Heart right ventricle (tissue), 16 donors: ENCODE measurements at regions not wholly inside any gene's neighbourhood (a gene's known extent, or its start where the extent isn't known, plus 50 kb on each side); places are given as distances from the start of the nearest gene placed in this dataset.

Source experiments
- ATAC-seq, 8 donors: fragments of 200-7000 bp; cut with Tn5 transposase; one replicate each; pipeline ENCODE4 v1.9.1; 2020; ENCODE audit warnings: mild to moderate bottlenecking in 8 of 8, moderate library complexity in 8 of 8, moderate number of reproducible peaks in 1 of 8
- DNase-seq, 2 donors: peaks; one replicate each; pipeline ENCODE4 v3.0.0-alpha.2; 2020
- H3K27ac ChIP-seq, 10 donors: fragments of 200-600 bp; sonication (generic) in 2 of 10; one replicate each; pipeline versions ENCODE4 v1.5.0 to v1.8.0; 2020 to 2022; ENCODE audit warnings: mild to moderate bottlenecking in 3 of 10
- H3K27me3 ChIP-seq, 7 donors: fragments of 200-600 bp; one replicate each; pipeline ENCODE4 v1.8.0; 2021 to 2022; ENCODE audit warnings: mild to moderate bottlenecking in 2 of 7
- H3K36me3 ChIP-seq, 9 donors: fragments of 200-600 bp; sonication (generic) in 1 of 9; one replicate each; pipeline versions ENCODE4 v1.5.0 to v1.8.0; 2020 to 2022; ENCODE audit warnings: mild to moderate bottlenecking in 2 of 9
- H3K4me1 ChIP-seq, 9 donors: fragments of 200-600 bp; sonication (generic) in 1 of 9; one replicate each; pipeline versions ENCODE4 v1.5.0 to v1.8.0; 2020 to 2022; ENCODE audit warnings: mild to moderate bottlenecking in 4 of 9
- H3K4me3 ChIP-seq, 10 donors: fragments of 200-600 bp; sonication (generic) in 2 of 10; one replicate each; pipeline versions ENCODE4 v1.5.0 to v1.8.0; 2020 to 2022; ENCODE audit warnings: mild to moderate bottlenecking in 7 of 10, moderate library complexity in 2 of 10
- H3K9me3 ChIP-seq, 11 donors: fragments of 200-600 bp in 10 of 11; sonication (generic) in 2 of 11; one replicate each; pipeline versions ENCODE4 v1.5.0 to v1.8.0; 2013 to 2022; ENCODE audit warnings: mild to moderate bottlenecking in 2 of 11, control low read depth in 1 of 11, moderate library complexity in 1 of 11
- WGBS, 2 donors: extraction: QIAGEN DNeasy Blood & Tissue Kit; methylation state at CpG; one replicate each; pipeline ENCODE4 v1.1.7; 2013; ENCODE audit warnings: inconsistent platforms in 1 of 2; 5-methylcytosine and 5-hydroxymethylcytosine counted together
- intact Hi-C, 10 donors: fragments of 100-400 bp; cut with DNase I; formaldehyde crosslinking; loops; one replicate each; pipeline versions ENCODE4 v1.11.1 to v1.14.2; 2022
- TF ChIP-seq, protein P1 (sequence below), 9 donors: fragments of 200-600 bp; sonication (generic) in 2 of 9; IDR thresholded peaks; one replicate each; pipeline versions ENCODE4 v1.5.0 to v1.8.0; 2021 to 2022; ENCODE audit warnings: antibody characterized with exemption in 9 of 9, mild to moderate bottlenecking in 5 of 9, moderate library complexity in 1 of 9
- donor health status: Arrhythmogenic right ventricular cardiomyopathy.
- donor health status: ischemic (EF 13 %, LVEDD 7.1; RV severe dilation, severe dysfunction).
- donor health status: healthy with polysubstance abuse.
- donor health status: DM: no; HTN: yes; CAD: no.
- donor health status: DM: no; HTN: no; CAD: no.
- donor health status: ischemic (EF 25% LVEDD 6.9; RV normal size, moderate dysfunction).
- donor health status: ischemic (EF 25% LVEDD 5.7; RV mildly dilated, moderate dysfunction).
- donor health status: healthy.
- donor health status: DM: yes; HTN: yes; CAD: no.
- donor health status: Ischemic cardiomyopathy.
- donor health status: ischemic (EF 35%, LVEDD 5.7; RV mildly dilated, moderate dysfunction).
- donor health status: nonischemic (EF 11% LVEDD 7.7; RV severe dilation, severe dysfunction).
- donor health status: DM: yes; HTN: yes; CAD: no.
- donor health status: PGD.
- donor health status: ischemic (EF 29% LVEDD 5.4; RV normal size, mild dysfunction).
- donor health status: nonischemic (EF 23%, LVEDD 6.1; RV moderate dilation, normal function).

DNA sequence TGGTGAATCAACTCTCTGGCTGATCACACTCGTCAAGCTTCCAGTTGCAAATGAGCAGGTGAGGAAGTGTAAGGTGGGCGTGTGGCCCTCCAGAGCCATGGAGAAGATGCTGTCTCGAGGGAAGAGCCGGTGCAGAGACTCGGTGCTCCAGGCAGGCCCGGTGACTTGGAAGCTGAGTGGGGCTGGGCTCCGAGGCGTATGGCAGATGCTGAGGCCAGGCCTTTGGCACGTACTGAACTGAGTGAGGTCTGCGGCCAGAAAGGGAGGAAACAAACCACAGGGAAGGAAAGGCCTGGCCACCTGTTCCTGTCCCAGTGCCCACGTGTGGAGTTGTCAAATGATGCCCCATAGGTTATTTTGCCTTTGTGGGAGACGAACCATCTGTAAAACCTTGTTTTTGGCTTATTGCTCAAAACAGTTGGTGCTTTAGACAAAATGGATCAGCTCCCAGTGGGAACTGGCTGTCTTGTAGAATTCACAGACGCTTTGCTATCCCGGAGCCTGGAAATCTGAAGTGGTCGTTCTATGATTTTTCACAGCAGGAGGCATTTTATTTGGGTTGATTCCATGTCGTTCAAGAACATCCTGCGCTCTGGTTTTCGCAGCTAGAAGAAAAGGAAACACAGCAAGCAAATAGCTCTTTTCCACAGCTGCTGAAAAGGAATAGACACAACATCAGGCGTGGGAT lies 117.5 kb upstream of the TMEM18 start:
- TF ChIP-seq, protein P1, sequence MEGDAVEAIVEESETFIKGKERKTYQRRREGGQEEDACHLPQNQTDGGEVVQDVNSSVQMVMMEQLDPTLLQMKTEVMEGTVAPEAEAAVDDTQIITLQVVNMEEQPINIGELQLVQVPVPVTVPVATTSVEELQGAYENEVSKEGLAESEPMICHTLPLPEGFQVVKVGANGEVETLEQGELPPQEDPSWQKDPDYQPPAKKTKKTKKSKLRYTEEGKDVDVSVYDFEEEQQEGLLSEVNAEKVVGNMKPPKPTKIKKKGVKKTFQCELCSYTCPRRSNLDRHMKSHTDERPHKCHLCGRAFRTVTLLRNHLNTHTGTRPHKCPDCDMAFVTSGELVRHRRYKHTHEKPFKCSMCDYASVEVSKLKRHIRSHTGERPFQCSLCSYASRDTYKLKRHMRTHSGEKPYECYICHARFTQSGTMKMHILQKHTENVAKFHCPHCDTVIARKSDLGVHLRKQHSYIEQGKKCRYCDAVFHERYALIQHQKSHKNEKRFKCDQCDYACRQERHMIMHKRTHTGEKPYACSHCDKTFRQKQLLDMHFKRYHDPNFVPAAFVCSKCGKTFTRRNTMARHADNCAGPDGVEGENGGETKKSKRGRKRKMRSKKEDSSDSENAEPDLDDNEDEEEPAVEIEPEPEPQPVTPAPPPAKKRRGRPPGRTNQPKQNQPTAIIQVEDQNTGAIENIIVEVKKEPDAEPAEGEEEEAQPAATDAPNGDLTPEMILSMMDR (IDR thresholded peaks at IDR 0.05) = no peak
- peak overlapping the region in 1 of 10 donors; percentile 26 for H3K27ac ChIP-seq
- peak in 5 of 8 donors; percentile 28 to 56 (median 35) for ATAC-seq
- H3K4me3 ChIP-seq = no peak overlapping the region
- no peaks in the 10 kb centered on the region for H3K4me1 ChIP-seq
- no peaks in the 10 kb centered on the region for H3K9me3 ChIP-seq
- peaks cover 0 to 8% (median 0%) of the 10 kb centered on the region in 7 donors for H3K27me3 ChIP-seq
- WGBS, 2 donors = 69 to 72% methylated on average over 19 of the region's 19 CpGs
- H3K36me3 ChIP-seq = no peaks in the 10 kb centered on the region
- intact Hi-C loops = no loop called here
- no peak for DNase-seq

DNA sequence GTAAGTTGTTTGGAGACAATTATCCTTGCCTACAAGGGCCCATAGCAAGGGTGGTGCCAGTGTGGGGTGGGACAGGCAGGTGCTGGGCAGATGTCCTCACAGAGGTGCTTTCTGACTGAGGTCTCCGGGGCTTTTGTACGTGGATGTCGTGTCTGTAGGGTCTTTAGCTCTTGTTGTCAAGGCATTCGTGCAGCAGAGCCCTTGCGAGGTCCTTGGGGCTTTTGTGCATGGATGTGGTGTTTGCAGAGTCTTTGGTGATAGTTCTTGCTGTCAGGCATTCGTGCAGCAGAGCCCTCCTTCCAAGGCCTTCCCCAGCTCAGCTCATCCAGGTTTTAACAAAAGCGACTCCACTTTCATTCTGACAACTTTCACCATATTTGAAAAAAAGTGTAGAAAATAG lies 116.0 kb upstream of the TMEM18 start:
- Histone ChIP-seq H3K9me3 (no peaks in the 10 kb centered on the region), H3K4me1 (no peaks in the 10 kb centered on the region), H3K27ac (no peak overlapping the region), H3K4me3 (no peak overlapping the region), H3K36me3 (no peaks in the 10 kb centered on the region), H3K27me3 (peaks cover 0 to 8% (median 0%) of the 10 kb centered on the region in 7 donors)
- no peak for ATAC-seq
- DNase-seq = no peak
- WGBS, 2 donors = 81 to 88% methylated on average over 7 of the region's 7 CpGs
- TF ChIP-seq, protein P1 (IDR thresholded peaks at IDR 0.05) = no peak
- intact Hi-C loops = no loop called here

DNA sequence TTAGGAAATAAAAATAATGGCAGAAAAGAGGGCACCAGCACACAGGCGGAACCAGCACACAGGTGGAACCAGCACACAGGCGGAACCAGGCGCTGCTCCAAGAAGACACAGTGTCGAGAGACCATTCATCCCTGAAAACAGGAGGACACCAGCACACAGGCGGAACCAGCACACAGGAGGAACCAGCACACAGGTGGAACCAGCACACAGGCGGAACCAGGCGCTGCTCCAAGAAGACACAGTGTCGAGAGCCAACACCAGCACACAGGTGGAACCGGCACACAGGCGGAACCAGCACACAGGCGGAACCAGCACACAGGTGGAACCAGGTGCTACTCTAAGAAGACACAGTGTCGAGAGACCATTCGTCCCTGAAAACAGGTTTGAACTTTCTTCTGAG lies 115.5 kb upstream of the TMEM18 start:
- TF ChIP-seq, protein P1 (IDR thresholded peaks at IDR 0.05) = no peak
- no peaks in the 10 kb centered on the region for H3K36me3 ChIP-seq
- no peak for DNase-seq

DNA sequence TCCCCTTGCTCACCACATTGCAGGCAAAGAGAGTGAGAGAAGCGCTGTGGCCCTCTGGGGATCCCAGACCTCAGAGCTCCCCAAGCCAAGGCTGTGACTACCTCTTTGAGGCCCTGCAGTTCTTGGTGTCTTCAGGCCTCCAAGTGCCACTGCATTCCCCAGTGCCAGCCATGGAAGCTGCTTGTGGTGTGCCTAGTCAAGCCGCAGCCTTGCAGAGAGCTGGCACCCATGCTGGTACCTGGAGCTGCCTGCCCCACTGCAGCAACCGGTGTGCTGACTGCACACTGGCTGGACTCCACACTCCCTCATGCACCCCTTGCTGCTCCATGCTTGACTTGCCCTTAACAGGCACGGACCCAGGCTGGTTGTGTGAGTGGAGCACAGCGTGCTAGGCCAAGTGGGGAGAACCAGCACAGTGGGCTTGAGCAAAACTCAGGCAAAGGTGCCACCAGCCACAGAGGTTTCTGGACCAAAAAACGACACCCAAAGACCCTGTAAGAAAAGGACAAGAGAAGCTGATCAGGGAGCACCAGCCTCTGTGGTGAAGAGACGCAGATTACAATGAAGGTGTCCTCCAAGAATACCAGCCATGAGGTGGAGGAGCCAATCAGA lies 113.5 kb upstream of the TMEM18 start:
- 89 to 91% methylated on average over 7 of the region's 7 CpGs for WGBS, 2 donors
- Histone ChIP-seq H3K27me3 (no peaks in the 10 kb centered on the region), H3K4me1 (no peaks in the 10 kb centered on the region), H3K27ac (no peak overlapping the region), H3K4me3 (no peak overlapping the region), H3K9me3 (no peaks in the 10 kb centered on the region), H3K36me3 (no peaks in the 10 kb centered on the region)
- no peak for ATAC-seq
- intact Hi-C loops = no loop called here
- TF ChIP-seq, protein P1 (IDR thresholded peaks at IDR 0.05) = no peak
- DNase-seq = no peak

More for the DNA sequence above, 115.5 kb upstream of the TMEM18 start:
- H3K4me1 ChIP-seq = no peaks in the 10 kb centered on the region
- H3K9me3 ChIP-seq = no peaks in the 10 kb centered on the region
- intact Hi-C loops = no loop called here
- H3K27me3 ChIP-seq = peaks cover 0 to 3% (median 0%) of the 10 kb centered on the region in 7 donors
- H3K27ac ChIP-seq = no peak overlapping the region
- H3K4me3 ChIP-seq = no peak overlapping the region
- no peak for ATAC-seq
- WGBS, 2 donors = 95% methylated on average over 13 of the region's 13 CpGs
